CD14-positive monocyte (primary cell): ENCODE measurements at regions not wholly inside any gene's neighbourhood (a gene's known extent, or its start where the extent isn't known, plus 50 kb on each side); places are given as distances from the start of the nearest gene placed in this dataset.

ENCODE experiments used
- DNase-seq, 3 donors: peaks; one replicate each; pipeline ENCODE4 v3.0.0-alpha.2; 2011 to 2022
- H2AFZ ChIP-seq: 2 replicates; pipeline ENCODE4 v1.6.0; 2012; ENCODE audit warnings: mild to moderate bottlenecking, low read depth, low read length, inconsistent platforms; ENCODE audit not compliant: insufficient read depth, poor library complexity, severe bottlenecking
- H3K27ac ChIP-seq, 2 donors: 1 replicate in 1 of 2; 2 replicates in 1 of 2; pipeline ENCODE4 v1.5.1; 2012 to 2013; ENCODE audit warnings: low read length in 2 of 2, control low read depth in 1 of 2, inconsistent platforms in 1 of 2, low read depth in 1 of 2, mild to moderate bottlenecking in 1 of 2
- H3K27me3 ChIP-seq, 2 donors: one replicate each; pipeline versions ENCODE4 v1.6.0 to v1.6.1; 2011 to 2013; ENCODE audit warnings: low read length in 2 of 2; ENCODE audit not compliant: control insufficient read depth in 2 of 2, insufficient read depth in 2 of 2
- H3K36me3 ChIP-seq, 2 donors: replicated peaks in 1 of 2; 1 replicate in 1 of 2; 2 replicates in 1 of 2; pipeline versions ENCODE4 v1.5.1 to v1.6.1; 2012 to 2013; ENCODE audit warnings: low read length in 2 of 2, control low read depth in 1 of 2, inconsistent platforms in 1 of 2, mild to moderate bottlenecking in 1 of 2; ENCODE audit not compliant: insufficient read depth in 2 of 2, control insufficient read depth in 1 of 2
- H3K4me1 ChIP-seq, 2 donors: 1 replicate in 1 of 2; 2 replicates in 1 of 2; pipeline versions ENCODE4 v1.5.1 to v1.6.1; 2012 to 2013; ENCODE audit warnings: low read length in 2 of 2, control low read depth in 1 of 2, inconsistent platforms in 1 of 2, mild to moderate bottlenecking in 1 of 2, moderate library complexity in 1 of 2; ENCODE audit not compliant: insufficient read depth in 2 of 2, control insufficient read depth in 1 of 2
- H3K4me2 ChIP-seq: replicated peaks from 2 replicates; pipeline ENCODE3; 2012; ENCODE audit warnings: low read length, moderate library complexity, mild to moderate bottlenecking; ENCODE audit not compliant: poor library complexity, severe bottlenecking; ENCODE audit errors: extremely low read depth
- H3K4me3 ChIP-seq, 3 experiments: fragments of 200-600 bp in 1 of 3; sonication (generic) in 1 of 3; replicated peaks in 1 of 3; 1 replicate in 2 of 3; 2 replicates in 1 of 3; pipeline ENCODE4 v1.5.1; 2011 to 2013; ENCODE audit warnings: low read length in 3 of 3, mild to moderate bottlenecking in 3 of 3, control low read depth in 2 of 3, low read depth in 2 of 3, inconsistent platforms in 1 of 3, moderate library complexity in 1 of 3
- H3K79me2 ChIP-seq: 2 replicates; pipeline ENCODE4 v1.6.0; 2012; ENCODE audit warnings: mild to moderate bottlenecking, control low read depth, inconsistent platforms, low read length, moderate library complexity; ENCODE audit not compliant: insufficient read depth
- H3K9ac ChIP-seq: 2 replicates; pipeline ENCODE4 v1.6.0; 2017; ENCODE audit warnings: low read length, mild to moderate bottlenecking; ENCODE audit not compliant: insufficient read depth, poor library complexity, severe bottlenecking
- H3K9me3 ChIP-seq, 2 donors: replicated peaks in 1 of 2; 1 replicate in 1 of 2; 2 replicates in 1 of 2; pipeline versions ENCODE4 v1.5.1 to v1.6.1; 2012 to 2013; ENCODE audit warnings: low read length in 2 of 2, control low read depth in 1 of 2; ENCODE audit not compliant: control insufficient read depth in 1 of 2, insufficient read depth in 1 of 2
- H4K20me1 ChIP-seq: 2 replicates; pipeline ENCODE4 v1.6.0; 2012; ENCODE audit warnings: mild to moderate bottlenecking, low read length, control low read depth, moderate library complexity; ENCODE audit not compliant: insufficient read depth
- H3K27ac Mint-ChIP-seq, 7 donors: one replicate each; pipeline ENCODE4 v1.8.0; 2020; ENCODE audit warnings: mild to moderate bottlenecking in 7 of 7, mixed read lengths in 7 of 7, moderate library complexity in 6 of 7, inconsistent platforms in 2 of 7
- H3K27me3 Mint-ChIP-seq, 3 donors: one replicate each; pipeline ENCODE4 v1.8.0; 2021 to 2022; ENCODE audit warnings: low read depth in 3 of 3, mild to moderate bottlenecking in 3 of 3, mixed read lengths in 3 of 3, moderate library complexity in 3 of 3, inconsistent platforms in 1 of 3
- H3K36me3 Mint-ChIP-seq, 2 donors: one replicate each; pipeline ENCODE4 v1.8.0; 2020; ENCODE audit warnings: mixed read lengths in 2 of 2, inconsistent platforms in 1 of 2, mild to moderate bottlenecking in 1 of 2
- H3K4me1 Mint-ChIP-seq: one replicate; pipeline ENCODE4 v1.8.0; 2020; ENCODE audit warnings: mild to moderate bottlenecking, mixed read lengths
- H3K4me3 Mint-ChIP-seq, 2 donors: one replicate each; pipeline ENCODE4 v1.8.0; 2020; ENCODE audit warnings: mild to moderate bottlenecking in 2 of 2, mixed read lengths in 2 of 2, moderate library complexity in 1 of 2
- H3K9me3 Mint-ChIP-seq, 7 donors: one replicate each; pipeline ENCODE4 v1.8.0; 2020 to 2022; ENCODE audit warnings: mixed read lengths in 7 of 7, mild to moderate bottlenecking in 6 of 7, moderate library complexity in 6 of 7, inconsistent platforms in 2 of 7
- WGBS: methylation state at CpG from one replicate; pipeline ENCODE4 v1.1.5; 2013; ENCODE audit warnings: missing lambda C conversion rate; ENCODE audit not compliant: insufficient coverage; 5-methylcytosine and 5-hydroxymethylcytosine counted together
- intact Hi-C, 2 donors: fragments of 100-400 bp; cut with micrococcal nuclease; formaldehyde crosslinking; loops; one replicate each; pipeline versions ENCODE4 v1.15.0 to v1.15.1; 2023
- TF ChIP-seq, protein P1 (sequence below): fragments of 200-600 bp; IDR thresholded peaks from one replicate; pipeline ENCODE4 v1.8.0; 2022; ENCODE audit warnings: antibody characterized with exemption, mild to moderate bottlenecking

DNA sequence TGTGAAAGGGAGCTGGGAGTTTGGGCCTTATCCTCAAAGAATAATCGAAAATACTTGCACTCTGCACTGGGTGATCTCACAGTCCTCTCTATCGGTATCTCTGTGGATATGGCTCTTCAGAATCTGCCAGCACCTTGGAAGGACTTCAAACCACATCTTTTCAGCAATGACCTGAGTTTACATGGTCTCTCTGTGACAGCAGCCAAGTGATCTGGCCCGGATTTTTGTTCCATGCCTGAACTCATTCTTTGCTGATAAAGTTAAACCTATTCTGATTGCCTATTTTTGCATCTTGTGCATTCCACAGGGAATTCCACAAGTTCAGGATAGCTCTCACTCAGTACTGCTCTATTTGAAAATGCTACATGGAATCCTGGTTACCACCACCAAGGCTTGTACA, 98.9 kb downstream of the HDGFL1 start:
- Histone ChIP-seq H3K27ac (no peak overlapping the region), H3K27me3 (no peaks in the 10 kb centered on the region), H3K4me1 (no peaks in the 10 kb centered on the region), H3K79me2 (no peaks in the 10 kb centered on the region), H3K9ac (no peak overlapping the region), H3K36me3 (no peaks in the 10 kb centered on the region), H2AFZ (no peak overlapping the region), H3K4me3 (no peak overlapping the region), H3K4me2 (no peak overlapping the region), H3K9me3 (peaks cover 0 to 2% of the 10 kb centered on the region in 2 donors), H4K20me1 (no peaks in the 10 kb centered on the region)
- H3K27me3 Mint-ChIP-seq: no peaks in the 10 kb centered on the region
- no peak overlapping the region for H3K4me3 Mint-ChIP-seq
- H3K27ac Mint-ChIP-seq: peak overlapping the region in 1 of 7 donors; percentile 24
- intact Hi-C loops: no loop called here
- 90% methylated on average over 3 of the region's 3 CpGs for WGBS
- no peaks in the 10 kb centered on the region for H3K4me1 Mint-ChIP-seq
- TF ChIP-seq, protein P1, sequence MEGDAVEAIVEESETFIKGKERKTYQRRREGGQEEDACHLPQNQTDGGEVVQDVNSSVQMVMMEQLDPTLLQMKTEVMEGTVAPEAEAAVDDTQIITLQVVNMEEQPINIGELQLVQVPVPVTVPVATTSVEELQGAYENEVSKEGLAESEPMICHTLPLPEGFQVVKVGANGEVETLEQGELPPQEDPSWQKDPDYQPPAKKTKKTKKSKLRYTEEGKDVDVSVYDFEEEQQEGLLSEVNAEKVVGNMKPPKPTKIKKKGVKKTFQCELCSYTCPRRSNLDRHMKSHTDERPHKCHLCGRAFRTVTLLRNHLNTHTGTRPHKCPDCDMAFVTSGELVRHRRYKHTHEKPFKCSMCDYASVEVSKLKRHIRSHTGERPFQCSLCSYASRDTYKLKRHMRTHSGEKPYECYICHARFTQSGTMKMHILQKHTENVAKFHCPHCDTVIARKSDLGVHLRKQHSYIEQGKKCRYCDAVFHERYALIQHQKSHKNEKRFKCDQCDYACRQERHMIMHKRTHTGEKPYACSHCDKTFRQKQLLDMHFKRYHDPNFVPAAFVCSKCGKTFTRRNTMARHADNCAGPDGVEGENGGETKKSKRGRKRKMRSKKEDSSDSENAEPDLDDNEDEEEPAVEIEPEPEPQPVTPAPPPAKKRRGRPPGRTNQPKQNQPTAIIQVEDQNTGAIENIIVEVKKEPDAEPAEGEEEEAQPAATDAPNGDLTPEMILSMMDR: no peak
- no peak for DNase-seq
- peaks cover 0 to 6% (median 0%) of the 10 kb centered on the region in 7 donors for H3K9me3 Mint-ChIP-seq
- no peaks in the 10 kb centered on the region for H3K36me3 Mint-ChIP-seq

DNA sequence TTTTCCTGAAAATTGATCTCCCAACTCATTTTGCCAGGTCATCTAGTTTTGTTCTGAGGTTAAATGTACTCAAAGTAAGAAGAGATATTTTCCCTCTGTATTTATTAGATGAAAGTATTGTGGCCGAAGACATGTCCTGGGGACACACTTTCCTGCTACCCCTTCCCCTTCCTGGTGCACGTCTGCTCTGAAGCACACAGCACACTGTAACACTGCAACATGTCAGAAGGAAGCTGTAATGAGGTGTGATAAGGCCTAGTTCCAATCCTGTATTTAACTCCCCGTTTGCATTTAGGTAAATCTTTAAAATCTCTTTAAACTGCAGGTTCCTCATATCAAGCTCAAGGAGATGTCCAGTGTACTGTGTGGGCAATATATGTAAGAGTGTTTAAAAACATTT, 99.4 kb downstream of the HDGFL1 start:
- no peaks in the 10 kb centered on the region for H3K79me2 ChIP-seq
- no peak for DNase-seq
- Mint-ChIP-seq H3K4me1 (no peaks in the 10 kb centered on the region), H3K27ac (peak overlapping the region in 1 of 7 donors; percentile 64), H3K4me3 (no peak overlapping the region), H3K36me3 (no peaks in the 10 kb centered on the region), H3K9me3 (peaks cover 0 to 6% (median 0%) of the 10 kb centered on the region in 7 donors), H3K27me3 (no peaks in the 10 kb centered on the region)
- no peak overlapping the region for H3K9ac ChIP-seq
- H3K27me3 ChIP-seq: no peaks in the 10 kb centered on the region
- no peak overlapping the region for H3K27ac ChIP-seq
- no peaks in the 10 kb centered on the region for H4K20me1 ChIP-seq
- intact Hi-C loops: no loop called here
- H2AFZ ChIP-seq: no peak overlapping the region
- no peaks in the 10 kb centered on the region for H3K36me3 ChIP-seq
- no CpG with 5 or more reads among the region's 3 CpGs for WGBS
- no peak overlapping the region for H3K4me2 ChIP-seq
- H3K4me3 ChIP-seq: no peak overlapping the region
- peaks cover 0 to 2% of the 10 kb centered on the region in 2 donors for H3K9me3 ChIP-seq
- H3K4me1 ChIP-seq: no peaks in the 10 kb centered on the region
- TF ChIP-seq, protein P1: no peak
